ENCODE measurements at regions not wholly inside any gene's neighbourhood (a gene's known extent, or its start where the extent isn't known, plus 50 kb on each side); places are given as distances from the start of the nearest gene placed in this dataset.

DNA sequence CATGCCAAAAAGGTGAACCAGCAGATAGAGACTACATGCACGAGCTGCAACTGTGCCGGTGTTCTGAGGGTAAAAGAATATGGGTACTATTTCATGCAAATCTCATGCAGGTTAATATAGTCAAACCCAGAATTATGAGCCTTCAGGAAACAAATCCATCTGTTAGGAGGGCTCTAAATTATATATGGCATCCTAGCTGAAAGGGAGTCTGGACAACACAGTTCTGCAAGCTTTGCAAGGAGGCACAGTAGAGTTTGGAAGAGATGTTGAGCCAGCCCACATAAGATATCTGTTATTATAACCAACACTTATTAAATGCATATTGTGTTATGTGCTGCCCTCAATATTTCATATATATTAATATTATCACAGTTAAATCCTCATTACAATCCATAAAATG, 50.5 kb upstream of the PALMD start:
- Mint-ChIP-seq H3K4me3 (no peak overlapping the region), H3K27ac (no peak overlapping the region), H3K27me3 (peaks cover 3% of the 10 kb centered on the region), H3K36me3 (ENCODE audit: low read depth) (no peaks in the 10 kb centered on the region), H3K4me1 (no peaks in the 10 kb centered on the region), H3K9me3 (no peaks in the 10 kb centered on the region)
- intact Hi-C loops (cut with micrococcal nuclease) = no loop called here
- DNase-seq = no peak
